IMR-90 (cell line): ENCODE measurements at regions not wholly inside any gene's neighbourhood (a gene's known extent, or its start where the extent isn't known, plus 50 kb on each side); places are given as distances from the start of the nearest gene placed in this dataset.

Experiments used
- ATAC-seq: fragments of 200-7000 bp; cut with Tn5 transposase; 2 replicates; pipeline ENCODE4 v1.9.1; 2020; ENCODE audit warnings: low read depth, mild to moderate bottlenecking, moderate library complexity
- BruUV-seq: library from RNA; stranded (reverse); fragments of 400-500 nt; replicated peaks from 2 replicates; lab custom pipeline; 2021; lab: Mats Ljungman, UMichigan
- CTCF ChIA-PET: fragments of 300-600 bp; formaldehyde crosslinking; extraction: SDS; loops from one replicate; lab custom pipeline; 2021; ENCODE audit warnings: antibody characterized with exemption; lab: Yijun Ruan, JAX
- POLR2A ChIA-PET: fragments of 300-600 bp; sonication (Branson Sonifier 250); formaldehyde crosslinking; loops from one replicate; lab custom pipeline; 2022; ENCODE audit warnings: antibody characterized with exemption; ENCODE audit not compliant: unreplicated experiment; lab: Charles Lee
- DNase-seq: peaks from one replicate; pipeline ENCODE4 v3.0.0; 2013
- H2AFZ ChIP-seq: replicated peaks from 2 replicates; pipeline ENCODE3; 2013; ENCODE audit warnings: low read length, mild to moderate bottlenecking; ENCODE audit not compliant: poor library complexity
- H2AK5ac ChIP-seq: 2 replicates; pipeline ENCODE4 v1.6.1; 2013; ENCODE audit warnings: low read depth, low read length, inconsistent platforms
- H2AK9ac ChIP-seq: replicated peaks from 2 replicates; pipeline ENCODE3; 2013; ENCODE audit warnings: mild to moderate bottlenecking, low read depth, low read length, moderate library complexity; ENCODE audit not compliant: poor library complexity
- H2BK120ac ChIP-seq: 2 replicates; pipeline ENCODE4 v1.6.1; 2013; ENCODE audit warnings: low read depth, low read length, inconsistent platforms
- H2BK15ac ChIP-seq: 3 replicates; pipeline ENCODE4 v1.6.1; 2013; ENCODE audit warnings: low read depth, low read length, inconsistent platforms
- H2BK20ac ChIP-seq: 2 replicates; pipeline ENCODE4 v1.6.1; 2013; ENCODE audit warnings: low read depth, mild to moderate bottlenecking, inconsistent platforms, low read length, moderate library complexity
- H2BK5ac ChIP-seq: 2 replicates; pipeline ENCODE4 v1.6.1; 2013; ENCODE audit warnings: mild to moderate bottlenecking, low read depth, low read length, inconsistent platforms; ENCODE audit not compliant: poor library complexity, severe bottlenecking
- H3K14ac ChIP-seq: replicated peaks from 2 replicates; pipeline ENCODE4 v1.6.1; 2013; ENCODE audit warnings: low read depth, low read length, inconsistent platforms
- H3K18ac ChIP-seq: 2 replicates; pipeline ENCODE4 v1.6.1; 2013; ENCODE audit warnings: low read depth, low read length, control low read depth
- H3K23ac ChIP-seq: 2 replicates; pipeline ENCODE4 v1.6.1; 2013; ENCODE audit warnings: low read depth, low read length, inconsistent platforms
- H3K27ac ChIP-seq: 2 replicates; pipeline ENCODE4 v1.5.1; 2013; ENCODE audit warnings: mild to moderate bottlenecking, control low read depth, low read length; ENCODE audit not compliant: insufficient read depth
- H3K27me3 ChIP-seq: 2 replicates; pipeline ENCODE4 v1.6.1; 2013; ENCODE audit warnings: low read length; ENCODE audit not compliant: control insufficient read depth, insufficient read depth
- H3K36me3 ChIP-seq: 2 replicates; pipeline ENCODE4 v1.6.1; 2013; ENCODE audit warnings: low read length, mixed read lengths; ENCODE audit not compliant: control insufficient read depth, insufficient read depth
- H3K4ac ChIP-seq: 2 replicates; pipeline ENCODE4 v1.6.1; 2013; ENCODE audit warnings: low read depth, low read length, inconsistent platforms
- H3K4me1 ChIP-seq: 2 replicates; pipeline ENCODE4 v1.6.1; 2013; ENCODE audit warnings: low read length, mixed read lengths; ENCODE audit not compliant: control insufficient read depth, insufficient read depth
- H3K4me2 ChIP-seq: 2 replicates; pipeline ENCODE4 v1.6.1; 2013; ENCODE audit warnings: low read depth, mild to moderate bottlenecking, control low read depth, low read length, moderate library complexity
- H3K4me3 ChIP-seq: 2 replicates; pipeline ENCODE4 v1.5.1; 2013; ENCODE audit warnings: low read depth, mild to moderate bottlenecking, control low read depth, low read length, moderate library complexity; ENCODE audit not compliant: insufficient read depth
- H3K56ac ChIP-seq: 2 replicates; pipeline ENCODE4 v1.6.1; 2013; ENCODE audit warnings: low read length, inconsistent platforms; ENCODE audit not compliant: insufficient read depth; ENCODE audit errors: extremely low read depth
- H3K79me1 ChIP-seq, 2 experiments: 2 replicates each; pipeline ENCODE4 v1.6.1; 2013; ENCODE audit warnings: low read length in 2 of 2, inconsistent platforms in 1 of 2, low read depth in 1 of 2
- H3K9ac ChIP-seq: 2 replicates; pipeline ENCODE4 v1.6.1; 2013; ENCODE audit warnings: low read depth, low read length, control low read depth
- H3K9me1 ChIP-seq: 2 replicates; pipeline ENCODE4 v1.6.1; 2013; ENCODE audit warnings: low read length, inconsistent platforms; ENCODE audit not compliant: insufficient read depth
- H3K9me3 ChIP-seq: 2 replicates; pipeline ENCODE4 v1.6.1; 2013; ENCODE audit warnings: low read length; ENCODE audit not compliant: control insufficient read depth, insufficient read depth
- H4K20me1 ChIP-seq: 2 replicates; pipeline ENCODE4 v1.6.1; 2013; ENCODE audit warnings: low read length, inconsistent platforms; ENCODE audit not compliant: insufficient read depth
- H4K5ac ChIP-seq: 2 replicates; pipeline ENCODE4 v1.6.1; 2013; ENCODE audit warnings: mild to moderate bottlenecking, low read depth, low read length, control low read depth
- H4K8ac ChIP-seq, 2 experiments: 2 replicates each; pipeline ENCODE4 v1.6.1; 2013; ENCODE audit warnings: low read depth in 2 of 2, low read length in 2 of 2, control low read depth in 1 of 2, inconsistent platforms in 1 of 2
- H4K91ac ChIP-seq: 2 replicates; pipeline ENCODE4 v1.6.1; 2013; ENCODE audit warnings: low read depth, low read length, inconsistent platforms; ENCODE audit not compliant: insufficient read depth
- BHLHE40 ChIP-seq: fragments of 150-350 bp; IDR thresholded peaks from 2 replicates; pipeline ENCODE4 v1.6.1; 2016; ENCODE audit warnings: mild to moderate bottlenecking, low read depth, low read length
- CEBPB ChIP-seq: IDR thresholded peaks from 2 replicates; pipeline ENCODE4 v1.6.1; 2012; ENCODE audit warnings: low read depth, low read length, improper control_type of control experiment
- CHD1 ChIP-seq: IDR thresholded peaks from 2 replicates; pipeline ENCODE4 v1.6.1; 2012; ENCODE audit warnings: low read depth, low read length, improper control_type of control experiment
- CTCF ChIP-seq: conservative IDR thresholded peaks from 2 replicates; pipeline ENCODE4 v1.5.1; 2012; ENCODE audit warnings: mild to moderate bottlenecking, low read depth, low read length, improper control_type of control experiment
- ELK1 ChIP-seq: fragments of 150-350 bp; IDR thresholded peaks from 2 replicates; pipeline ENCODE4 v1.6.1; 2016; ENCODE audit warnings: low read depth, mild to moderate bottlenecking, low read length, moderate library complexity, borderline replicate concordance
- FOS ChIP-seq: fragments of 150-350 bp; IDR thresholded peaks from 2 replicates; pipeline ENCODE4 v1.6.1; 2016; ENCODE audit warnings: low read depth, low read length
- MAFK ChIP-seq: IDR thresholded peaks from 2 replicates; pipeline ENCODE4 v1.6.1; 2012; ENCODE audit warnings: low read depth, low read length, improper control_type of control experiment
- MAZ ChIP-seq: IDR thresholded peaks from 2 replicates; pipeline ENCODE4 v1.6.1; 2012; ENCODE audit warnings: low read depth, mild to moderate bottlenecking, low read length, improper control_type of control experiment, moderate library complexity, borderline replicate concordance
- MXI1 ChIP-seq: IDR thresholded peaks from 2 replicates; pipeline ENCODE4 v1.6.1; 2012; ENCODE audit warnings: low read depth, mild to moderate bottlenecking, low read length, moderate library complexity, borderline replicate concordance
- NFE2L2 ChIP-seq: fragments of 150-350 bp; IDR thresholded peaks from 2 replicates; pipeline ENCODE4 v1.6.1; 2016; ENCODE audit warnings: low read depth, mild to moderate bottlenecking, low read length
- POLR2A ChIP-seq: IDR thresholded peaks from 2 replicates; pipeline ENCODE4 v1.6.1; 2012; ENCODE audit warnings: mild to moderate bottlenecking, low read depth, low read length
- RAD21 ChIP-seq: IDR thresholded peaks from 2 replicates; pipeline ENCODE4 v1.6.1; 2012; ENCODE audit warnings: low read length, improper control_type of control experiment
- RCOR1 ChIP-seq: IDR thresholded peaks from 2 replicates; pipeline ENCODE4 v1.6.1; 2012; ENCODE audit warnings: mild to moderate bottlenecking, low read length, improper control_type of control experiment; ENCODE audit not compliant: insufficient replicate concordance
- RFX5 ChIP-seq: IDR thresholded peaks from 2 replicates; pipeline ENCODE4 v1.8.0; 2012; ENCODE audit warnings: low read depth, mild to moderate bottlenecking, low read length, moderate library complexity
- SMC3 ChIP-seq: fragments of 150-350 bp; IDR thresholded peaks from 2 replicates; pipeline ENCODE4 v1.6.1; 2016; ENCODE audit warnings: low read depth, mild to moderate bottlenecking, antibody characterized with exemption, low read length, moderate library complexity
- USF2 ChIP-seq: fragments of 150-350 bp; IDR thresholded peaks from 2 replicates; pipeline ENCODE4 v1.6.1; 2017; ENCODE audit warnings: mild to moderate bottlenecking, antibody characterized with exemption, low read length, low read depth
- WGBS, 2 experiments: methylation state at CpG; one replicate each; pipeline versions ENCODE4 v1.1.5 to v1.1.7; 2013; ENCODE audit warnings: missing lambda C conversion rate in 2 of 2; ENCODE audit not compliant: insufficient read length in 1 of 2; ENCODE audit errors: extremely low coverage in 2 of 2; 5-methylcytosine and 5-hydroxymethylcytosine counted together
- dilution Hi-C: fragments of 300-500 bp; cut with HindIII; formaldehyde crosslinking; loops from one replicate; pipeline ENCODE4 v1.14.3; 2018; ENCODE audit warnings: low sequenced_read_pairs; ENCODE audit not compliant: unreplicated experiment
- in situ Hi-C: fragments of 300-500 bp; cut with MboI; formaldehyde crosslinking; loops from 3 replicates; pipeline ENCODE4 v1.14.3; 2019; ENCODE audit warnings: low sequenced_read_pairs, inconsistent platforms, mixed read lengths
- intact Hi-C: fragments of 100-400 bp; cut with micrococcal nuclease; formaldehyde crosslinking; loops from 2 replicates; pipeline ENCODE4 v1.10.0; 2022

DNA sequence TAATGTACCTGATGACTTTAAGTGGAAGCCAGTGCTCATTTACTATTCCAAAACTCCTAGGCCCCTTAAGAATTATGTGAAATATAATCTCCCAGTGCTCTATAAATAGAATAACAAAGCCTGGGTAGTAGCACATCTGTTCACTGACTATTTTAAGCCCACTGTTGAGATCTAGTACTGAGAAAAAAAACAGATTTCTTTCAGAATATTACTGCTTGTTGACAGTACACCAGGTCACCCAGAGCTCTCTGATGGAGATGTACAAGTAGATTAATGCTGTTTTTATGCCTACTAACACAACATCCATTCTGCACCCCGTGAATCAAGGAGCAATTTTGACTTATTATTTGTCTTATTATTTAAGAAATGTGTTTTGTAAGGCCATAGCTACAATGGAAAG lies 75.7 kb downstream of the FAM47C start:
- H2BK20ac ChIP-seq, result no peak overlapping the region
- ChIA-PET POLR2A (no interaction called here), CTCF (interaction anchor here (0.7 kb wide), 1 partner anchor 372 kb away, joined by 3 read pairs; no protein-coding TSS in a partner anchor)
- H2AK9ac ChIP-seq, result no peak overlapping the region
- H4K5ac ChIP-seq, result no peak overlapping the region
- intact Hi-C loops, result no loop called here
- no peak overlapping the region for H3K4me3 ChIP-seq
- no peak overlapping the region for H3K18ac ChIP-seq
- H2AFZ ChIP-seq, result no peak overlapping the region
- no CpG with 5 or more reads among the region's 1 CpG for WGBS, 2 experiments
- no peaks in the 10 kb centered on the region for H3K9me3 ChIP-seq
- in situ Hi-C loops, result no loop called here
- H3K9ac ChIP-seq, result no peak overlapping the region
- DNase-seq (no peak), ATAC-seq (no peak)
- dilution Hi-C loops, result no loop called here
- H3K36me3 ChIP-seq, result no peaks in the 10 kb centered on the region
- H2AK5ac ChIP-seq, result no peak overlapping the region
- H4K8ac ChIP-seq, result no peak overlapping the region
- no peaks in the 10 kb centered on the region for H4K20me1 ChIP-seq
- TF ChIP-seq NFE2L2, result no peak
- TF ChIP-seq CTCF, result no peak
- no peak for TF ChIP-seq RFX5
- TF ChIP-seq FOS, result no peak
- TF ChIP-seq MAZ, result no peak
- TF ChIP-seq BHLHE40, result no peak
- TF ChIP-seq CEBPB, result no peak
- TF ChIP-seq CHD1, result no peak
- no peak for TF ChIP-seq RCOR1
- no peak for TF ChIP-seq RAD21
- TF ChIP-seq POLR2A, result no peak
- no peak for TF ChIP-seq USF2
- TF ChIP-seq SMC3, result no peak
- no peak for TF ChIP-seq MXI1
- no peak for TF ChIP-seq ELK1
- no peak for TF ChIP-seq MAFK
- no peaks in the 10 kb centered on the region for H3K9me1 ChIP-seq
- no peak overlapping the region for H3K27ac ChIP-seq
- no peaks in the 10 kb centered on the region for H3K4me1 ChIP-seq
- no peak overlapping the region for H3K14ac ChIP-seq
- H2BK120ac ChIP-seq, result no peak overlapping the region
- H3K4me2 ChIP-seq, result no peak overlapping the region
- H2BK5ac ChIP-seq, result no peak overlapping the region
- H2BK15ac ChIP-seq, result no peak overlapping the region
- H4K91ac ChIP-seq, result no peak overlapping the region
- H3K4ac ChIP-seq, result no peak overlapping the region
- H3K56ac ChIP-seq, result no peak overlapping the region
- H3K23ac ChIP-seq, result no peak overlapping the region
- no peaks in the 10 kb centered on the region for H3K79me1 ChIP-seq
- BruUV-seq, result no TSS peak
- H3K27me3 ChIP-seq, result no peaks in the 10 kb centered on the region
